HepG2 (cell line): ENCODE measurements at regions not wholly inside any gene's neighbourhood (a gene's known extent, or its start where the extent isn't known, plus 50 kb on each side); places are given as distances from the start of the nearest gene placed in this dataset.

Source experiments
- ATAC-seq: fragments of 200-7000 bp; cut with Tn5 transposase; 3 replicates; pipeline ENCODE4 v1.9.1; 2020; ENCODE audit warnings: mild to moderate bottlenecking, moderate library complexity
- BruUV-seq: library from RNA; stranded (reverse); fragments of 400-500 nt; replicated peaks from 2 replicates; lab custom pipeline; 2021; lab: Mats Ljungman, UMichigan
- CTCF ChIA-PET: fragments of 300-600 bp; formaldehyde crosslinking; extraction: SDS; loops from one replicate; lab custom pipeline; 2021; ENCODE audit warnings: low total read pairs, inconsistent platforms, low intra/inter-chr PET ratio; lab: Yijun Ruan, JAX
- POLR2A ChIA-PET: fragments of 350-600 bp; sonication (Branson Sonifier 250); formaldehyde crosslinking; loops from one replicate; lab custom pipeline; 2020; ENCODE audit warnings: antibody characterized with exemption, inconsistent platforms; lab: Yijun Ruan, JAX
- DNase-seq: peaks from one replicate; pipeline ENCODE4 v3.0.0-alpha.2; 2015; ENCODE audit warnings: low spot score
- FAIRE-seq: peaks from 3 replicates; lab custom pipeline; 2011; peaks lifted over from hg19 to GRCh38; lab: Jason Lieb, UNC
- H2AFZ ChIP-seq: one replicate; pipeline ENCODE4 v1.6.1; 2011; ENCODE audit warnings: low read length, inconsistent platforms
- H3K27ac ChIP-seq: fragments of 300-600 bp; 3 replicates; pipeline ENCODE4 v1.8.0; 2011; ENCODE audit warnings: mixed run types, mild to moderate bottlenecking, mixed read lengths, low read length, inconsistent platforms; ENCODE audit not compliant: insufficient read depth; ENCODE audit errors: extremely low read length
- H3K27me3 ChIP-seq, 2 experiments: fragments of 200-600 bp in 1 of 2; 2 replicates in 1 of 2; 3 replicates in 1 of 2; pipeline versions ENCODE4 v1.6.0 to v1.8.0; 2011; ENCODE audit warnings: low read length in 2 of 2, mild to moderate bottlenecking in 2 of 2, moderate library complexity in 2 of 2, inconsistent platforms in 1 of 2; ENCODE audit not compliant: insufficient read depth in 2 of 2, control insufficient read depth in 1 of 2
- H3K36me3 ChIP-seq, 2 experiments: fragments of 200-600 bp in 1 of 2; replicated peaks in 1 of 2; 2 replicates in 1 of 2; 3 replicates in 1 of 2; pipeline versions ENCODE4 v1.5.1 to v1.8.0; 2011; ENCODE audit warnings: low read length in 2 of 2, inconsistent platforms in 1 of 2; ENCODE audit not compliant: insufficient read depth in 2 of 2, control insufficient read depth in 1 of 2
- H3K4me1 ChIP-seq: 2 replicates; pipeline ENCODE4 v1.5.1; 2012; ENCODE audit warnings: low read length, inconsistent platforms; ENCODE audit not compliant: insufficient read depth
- H3K4me2 ChIP-seq: 2 replicates; pipeline ENCODE4 v1.6.0; 2011; ENCODE audit warnings: low read depth, low read length, inconsistent platforms
- H3K4me3 ChIP-seq, 3 experiments: fragments of 200-600 bp in 1 of 3; sonication (generic), shearing (Covaris generic) in 1 of 3; replicated peaks in 1 of 3; 2 replicates each; pipeline ENCODE4 v1.5.1; 2011 to 2016; ENCODE audit warnings: low read length in 3 of 3, inconsistent platforms in 2 of 3, low read depth in 2 of 3, mild to moderate bottlenecking in 2 of 3, control low read depth in 1 of 3, mixed read lengths in 1 of 3; ENCODE audit not compliant: insufficient read depth in 1 of 3
- H3K79me2 ChIP-seq: one replicate; pipeline ENCODE4 v1.6.1; 2011; ENCODE audit warnings: low read length, inconsistent platforms; ENCODE audit not compliant: insufficient read depth
- H3K9ac ChIP-seq: 2 replicates; pipeline ENCODE4 v1.6.0; 2011; ENCODE audit warnings: mild to moderate bottlenecking, low read depth, low read length, inconsistent platforms; ENCODE audit not compliant: insufficient read depth
- H3K9me3 ChIP-seq: 2 replicates; pipeline ENCODE4 v1.5.1; 2012; ENCODE audit warnings: mild to moderate bottlenecking, low read length
- H4K20me1 ChIP-seq: 2 replicates; pipeline ENCODE4 v1.6.0; 2011; ENCODE audit warnings: inconsistent platforms, mild to moderate bottlenecking, low read length, moderate library complexity; ENCODE audit not compliant: insufficient read depth
- BORCS8-MEF2B ChIP-seq: sonication (generic); formaldehyde crosslinking; IDR thresholded peaks from 2 replicates; pipeline ENCODE4 v1.8.0; 2022; ENCODE audit warnings: mild to moderate bottlenecking, missing genetic modification reagents
- CC2D1A ChIP-seq: sonication (generic); formaldehyde crosslinking; IDR thresholded peaks from 2 replicates; pipeline ENCODE4 v1.8.1; 2023; ENCODE audit warnings: mild to moderate bottlenecking, missing genetic modification reagents
- ELF1 ChIP-seq: sonication (generic); formaldehyde crosslinking; IDR thresholded peaks from 2 replicates; pipeline ENCODE4 v1.4.0; 2020; ENCODE audit warnings: missing genetic modification reagents
- NRL ChIP-seq: sonication (generic); formaldehyde crosslinking; IDR thresholded peaks from 2 replicates; pipeline ENCODE4 v1.5.0; 2020; ENCODE audit warnings: missing genetic modification reagents, mild to moderate bottlenecking, moderate library complexity, borderline replicate concordance
- ZNF574 ChIP-seq: sonication (generic); formaldehyde crosslinking; IDR thresholded peaks from 2 replicates; pipeline ENCODE4 v1.4.0; 2020; ENCODE audit warnings: missing genetic modification reagents
- WGBS: methylation state at CpG from one replicate; pipeline ENCODE4 v1.1.6; 2017; ENCODE audit warnings: low lambda C conversion rate; 5-methylcytosine and 5-hydroxymethylcytosine counted together
- in situ Hi-C: cut with HindIII; loops from 2 replicates; pipeline ENCODE4 v1.10.0; 2017; ENCODE audit warnings: low pct_unique_long_range_greater_than_20kb; ENCODE audit not compliant: extremely low pct_ligation_motif_present
- intact Hi-C: fragments of 100-400 bp; cut with micrococcal nuclease; formaldehyde crosslinking; loops from one replicate; pipeline ENCODE4 v1.10.0; 2022; ENCODE audit not compliant: unreplicated experiment
- TF ChIP-seq, protein P1 (sequence below): sonication (generic); formaldehyde crosslinking; IDR thresholded peaks from 2 replicates; pipeline ENCODE4 v1.5.0; 2020; ENCODE audit warnings: mild to moderate bottlenecking, missing genetic modification reagents, borderline replicate concordance
- TF ChIP-seq, protein P2 (sequence below): sonication (generic); formaldehyde crosslinking; IDR thresholded peaks from 2 replicates; pipeline ENCODE4 v1.4.0; 2020; ENCODE audit warnings: mild to moderate bottlenecking, low read depth, missing genetic modification reagents

DNA sequence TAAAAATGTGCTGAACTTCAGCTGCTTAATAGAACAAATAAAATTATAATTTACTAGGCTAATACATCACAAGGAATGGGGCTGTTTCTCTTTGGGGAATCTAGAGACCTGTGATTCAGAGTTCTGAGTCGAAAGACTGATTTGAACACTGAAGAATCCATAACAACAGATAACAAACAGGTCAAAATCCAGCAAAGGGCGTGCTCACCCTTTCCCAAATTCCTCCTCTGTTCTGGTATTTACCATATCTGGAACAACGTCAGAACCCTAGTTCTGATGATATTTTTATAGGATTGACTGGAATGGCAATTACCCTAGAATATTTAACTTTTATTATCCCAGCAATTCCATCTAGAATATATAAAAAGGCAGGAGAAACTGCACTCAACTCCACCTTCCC, 66.0 kb upstream of the ITGA6 start:
- intact Hi-C loops = no loop called here
- POLR2A ChIA-PET = no interaction called here
- FAIRE-seq (no peak), ATAC-seq (no peak), DNase-seq (no peak)
- Histone ChIP-seq H3K79me2 (no peaks in the 10 kb centered on the region), H3K27ac (no peak overlapping the region), H3K36me3 (no peaks in the 10 kb centered on the region), H3K4me3 (no peak overlapping the region), H3K4me2 (no peak overlapping the region), H3K4me1 (peaks cover 10% of the 10 kb centered on the region; the same call in 1 of the 2 replicates), H3K27me3 (peaks cover 0 to 2% of the 10 kb centered on the region in 2 experiments; a peak in 1 of 5 replicates), H3K9ac (no peak overlapping the region), H3K9me3 (no peaks in the 10 kb centered on the region), H4K20me1 (no peaks in the 10 kb centered on the region), H2AFZ (no peak overlapping the region)
- CTCF ChIA-PET = no interaction called here
- BruUV-seq = no TSS peak
- TF ChIP-seq NRL (CRISPR knock-in tag) = no peak
- TF ChIP-seq, protein P1, sequence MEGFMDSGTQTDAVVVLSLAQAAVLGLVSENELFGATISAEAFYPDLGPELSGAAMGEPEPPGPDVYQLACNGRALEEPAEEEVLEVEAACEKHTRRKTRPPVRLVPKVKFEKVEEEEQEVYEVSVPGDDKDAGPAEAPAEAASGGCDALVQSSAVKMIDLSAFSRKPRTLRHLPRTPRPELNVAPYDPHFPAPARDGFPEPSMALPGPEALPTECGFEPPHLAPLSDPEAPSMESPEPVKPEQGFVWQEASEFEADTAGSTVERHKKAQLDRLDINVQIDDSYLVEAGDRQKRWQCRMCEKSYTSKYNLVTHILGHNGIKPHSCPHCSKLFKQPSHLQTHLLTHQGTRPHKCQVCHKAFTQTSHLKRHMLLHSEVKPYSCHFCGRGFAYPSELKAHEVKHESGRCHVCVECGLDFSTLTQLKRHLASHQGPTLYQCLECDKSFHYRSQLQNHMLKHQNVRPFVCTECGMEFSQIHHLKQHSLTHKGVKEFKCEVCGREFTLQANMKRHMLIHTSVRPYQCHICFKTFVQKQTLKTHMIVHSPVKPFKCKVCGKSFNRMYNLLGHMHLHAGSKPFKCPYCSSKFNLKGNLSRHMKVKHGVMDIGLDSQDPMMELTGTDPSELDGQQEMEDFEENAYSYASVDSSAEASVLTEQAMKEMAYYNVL (CRISPR knock-in tag) = no peak
- no peak for TF ChIP-seq ELF1 (CRISPR knock-in tag)
- TF ChIP-seq BORCS8-MEF2B = no peak
- TF ChIP-seq CC2D1A (CRISPR knock-in tag) = no peak
- in situ Hi-C loops = no loop called here
- WGBS = 17% methylated on average over 3 of the region's 3 CpGs

DNA sequence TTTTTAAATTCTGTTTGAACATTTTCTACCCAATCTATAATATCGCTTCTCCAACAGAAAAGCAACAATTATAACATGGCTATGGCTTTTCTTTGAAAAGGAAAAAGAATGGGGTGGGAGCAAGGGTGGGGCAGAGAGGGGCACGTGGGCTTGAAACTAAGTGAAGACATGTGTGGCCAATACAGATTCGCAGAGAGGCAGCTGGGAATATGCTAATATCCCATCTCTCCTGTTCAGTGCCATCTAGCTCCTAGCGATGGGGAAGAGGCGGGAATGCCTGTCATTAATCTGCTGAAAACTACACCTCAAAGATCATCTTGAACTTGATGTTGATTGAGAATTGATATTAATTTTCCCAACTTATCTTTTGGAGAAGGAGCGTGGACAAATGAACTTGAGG, 65.5 kb upstream of the ITGA6 start:
- H2AFZ ChIP-seq = no peak overlapping the region
- H3K9ac ChIP-seq = no peak overlapping the region
- H4K20me1 ChIP-seq = no peaks in the 10 kb centered on the region
- no peak overlapping the region for H3K4me3 ChIP-seq
- no peak for ATAC-seq
- DNase-seq = no peak
- BruUV-seq = no TSS peak
- H3K79me2 ChIP-seq = no peaks in the 10 kb centered on the region
- H3K9me3 ChIP-seq = no peaks in the 10 kb centered on the region
- peaks cover 10% of the 10 kb centered on the region; the same call in 1 of the 2 replicates for H3K4me1 ChIP-seq
- no peak overlapping the region for H3K27ac ChIP-seq
- WGBS = 53% methylated on average over 6 of the region's 6 CpGs
- no peaks in the 10 kb centered on the region; a peak in 1 of 5 replicates for H3K27me3 ChIP-seq
- H3K4me2 ChIP-seq = no peak overlapping the region
- intact Hi-C loops (no loop called here), in situ Hi-C loops (no loop called here)
- ChIA-PET CTCF (no interaction called here), POLR2A (no interaction called here)
- no peak for FAIRE-seq
- H3K36me3 ChIP-seq = no peaks in the 10 kb centered on the region
- TF ChIP-seq, protein P2, sequence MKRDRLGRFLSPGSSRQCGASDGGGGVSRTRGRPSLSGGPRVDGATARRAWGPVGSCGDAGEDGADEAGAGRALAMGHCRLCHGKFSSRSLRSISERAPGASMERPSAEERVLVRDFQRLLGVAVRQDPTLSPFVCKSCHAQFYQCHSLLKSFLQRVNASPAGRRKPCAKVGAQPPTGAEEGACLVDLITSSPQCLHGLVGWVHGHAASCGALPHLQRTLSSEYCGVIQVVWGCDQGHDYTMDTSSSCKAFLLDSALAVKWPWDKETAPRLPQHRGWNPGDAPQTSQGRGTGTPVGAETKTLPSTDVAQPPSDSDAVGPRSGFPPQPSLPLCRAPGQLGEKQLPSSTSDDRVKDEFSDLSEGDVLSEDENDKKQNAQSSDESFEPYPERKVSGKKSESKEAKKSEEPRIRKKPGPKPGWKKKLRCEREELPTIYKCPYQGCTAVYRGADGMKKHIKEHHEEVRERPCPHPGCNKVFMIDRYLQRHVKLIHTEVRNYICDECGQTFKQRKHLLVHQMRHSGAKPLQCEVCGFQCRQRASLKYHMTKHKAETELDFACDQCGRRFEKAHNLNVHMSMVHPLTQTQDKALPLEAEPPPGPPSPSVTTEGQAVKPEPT (CRISPR knock-in tag) = no peak
- TF ChIP-seq ZNF574 = no peak
